Suprapubic skin (tissue), 4 donors: ENCODE measurements at regions not wholly inside any gene's neighbourhood (a gene's known extent, or its start where the extent isn't known, plus 50 kb on each side); places are given as distances from the start of the nearest gene placed in this dataset.

ENCODE experiments used
- DNase-seq, 2 donors: peaks; one replicate each; pipeline ENCODE4 v3.0.0-alpha.2; 2019; ENCODE audit warnings: low spot score in 2 of 2
- H3K27ac ChIP-seq: fragments of 200-600 bp; sonication (generic); one replicate; pipeline ENCODE4 v1.5.1; 2019
- H3K27me3 ChIP-seq: fragments of 200-600 bp; sonication (generic); one replicate; pipeline ENCODE4 v1.5.1; 2019
- H3K36me3 ChIP-seq: fragments of 200-600 bp; sonication (generic); one replicate; pipeline ENCODE4 v1.5.1; 2019
- H3K4me1 ChIP-seq: fragments of 200-600 bp; sonication (generic); one replicate; pipeline ENCODE4 v1.5.1; 2019
- H3K4me3 ChIP-seq: fragments of 200-600 bp; sonication (generic); one replicate; pipeline ENCODE4 v1.5.1; 2019; ENCODE audit warnings: mild to moderate bottlenecking
- H3K9me3 ChIP-seq: fragments of 200-600 bp; sonication (generic); one replicate; pipeline ENCODE4 v1.5.1; 2019
- EP300 ChIP-seq: sonication (generic); formaldehyde crosslinking; IDR thresholded peaks from one replicate; pipeline ENCODE4 v1.6.1; 2017; ENCODE audit warnings: antibody characterized with exemption
- POLR2A ChIP-seq, 2 donors: fragments of 450-650 bp; IDR thresholded peaks; one replicate each; pipeline ENCODE4 v1.6.1; 2017; ENCODE audit warnings: antibody characterized with exemption in 2 of 2, mild to moderate bottlenecking in 2 of 2, moderate library complexity in 2 of 2
- POLR2AphosphoS5 ChIP-seq, 3 donors: sonication (generic); formaldehyde crosslinking; IDR thresholded peaks; one replicate each; pipeline ENCODE4 v1.6.1; 2017; ENCODE audit warnings: antibody characterized with exemption in 3 of 3
- WGBS: methylation state at CpG from one replicate; pipeline ENCODE4 v1.1.5; 2018; 5-methylcytosine and 5-hydroxymethylcytosine counted together
- TF ChIP-seq, protein P1 (sequence below), 2 donors: fragments of 200-600 bp in 1 of 2; fragments of 450-650 bp in 1 of 2; sonication (generic) in 1 of 2; IDR thresholded peaks; one replicate each; pipeline ENCODE4 v1.5.1; 2016 to 2019; ENCODE audit warnings: antibody characterized with exemption in 2 of 2, mild to moderate bottlenecking in 1 of 2, moderate library complexity in 1 of 2

DNA sequence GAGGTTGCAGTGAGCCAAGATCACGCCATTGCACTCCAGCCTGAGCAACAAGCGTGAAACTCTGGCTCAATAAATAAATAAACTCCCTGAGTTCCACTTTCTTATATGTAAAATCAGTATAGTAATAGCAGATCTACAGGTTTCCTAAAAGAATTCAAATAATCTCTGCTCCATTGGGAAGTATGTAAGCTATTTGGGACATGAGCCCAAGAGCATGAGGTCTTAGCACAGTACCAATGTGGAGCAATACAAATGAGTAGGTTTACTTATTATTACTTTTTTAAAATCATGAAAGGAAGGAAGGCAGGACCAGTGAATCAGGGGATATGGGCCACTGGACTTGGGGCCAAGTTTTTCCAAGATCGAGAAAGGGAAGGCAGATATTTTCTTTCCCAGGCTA is 216.9 kb upstream of the DIO2 start:
- no peak for DNase-seq
- H3K4me3 ChIP-seq, result no peak overlapping the region
- H3K4me1 ChIP-seq, result peaks cover 3% of the 10 kb centered on the region
- no peaks in the 10 kb centered on the region for H3K9me3 ChIP-seq
- no peaks in the 10 kb centered on the region for H3K27me3 ChIP-seq
- TF ChIP-seq POLR2AphosphoS5 (IDR thresholded peaks at IDR 0.05) (no peak), EP300 (no peak), POLR2A (IDR thresholded peaks at IDR 0.05) (no peak)
- TF ChIP-seq, protein P1, sequence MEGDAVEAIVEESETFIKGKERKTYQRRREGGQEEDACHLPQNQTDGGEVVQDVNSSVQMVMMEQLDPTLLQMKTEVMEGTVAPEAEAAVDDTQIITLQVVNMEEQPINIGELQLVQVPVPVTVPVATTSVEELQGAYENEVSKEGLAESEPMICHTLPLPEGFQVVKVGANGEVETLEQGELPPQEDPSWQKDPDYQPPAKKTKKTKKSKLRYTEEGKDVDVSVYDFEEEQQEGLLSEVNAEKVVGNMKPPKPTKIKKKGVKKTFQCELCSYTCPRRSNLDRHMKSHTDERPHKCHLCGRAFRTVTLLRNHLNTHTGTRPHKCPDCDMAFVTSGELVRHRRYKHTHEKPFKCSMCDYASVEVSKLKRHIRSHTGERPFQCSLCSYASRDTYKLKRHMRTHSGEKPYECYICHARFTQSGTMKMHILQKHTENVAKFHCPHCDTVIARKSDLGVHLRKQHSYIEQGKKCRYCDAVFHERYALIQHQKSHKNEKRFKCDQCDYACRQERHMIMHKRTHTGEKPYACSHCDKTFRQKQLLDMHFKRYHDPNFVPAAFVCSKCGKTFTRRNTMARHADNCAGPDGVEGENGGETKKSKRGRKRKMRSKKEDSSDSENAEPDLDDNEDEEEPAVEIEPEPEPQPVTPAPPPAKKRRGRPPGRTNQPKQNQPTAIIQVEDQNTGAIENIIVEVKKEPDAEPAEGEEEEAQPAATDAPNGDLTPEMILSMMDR (IDR thresholded peaks at IDR 0.05), result no peak
- WGBS, result 88% methylated on average over 3 of the region's 3 CpGs
- H3K36me3 ChIP-seq, result no peaks in the 10 kb centered on the region
- H3K27ac ChIP-seq, result no peak overlapping the region

GRCh38 chr14:80427101-80427500 is 215.8 kb upstream of the DIO2 start:
- Histone ChIP-seq H3K4me1 (peaks cover 3% of the 10 kb centered on the region), H3K27me3 (no peaks in the 10 kb centered on the region), H3K36me3 (no peaks in the 10 kb centered on the region), H3K27ac (no peak overlapping the region), H3K9me3 (no peaks in the 10 kb centered on the region), H3K4me3 (no peak overlapping the region)
- WGBS, result 33% methylated on average over 3 of the region's 3 CpGs
- DNase-seq, result no peak
- TF ChIP-seq, protein P1 (IDR thresholded peaks at IDR 0.05), result no peak
- TF ChIP-seq EP300 (no peak), POLR2AphosphoS5 (IDR thresholded peaks at IDR 0.05) (no peak), POLR2A (IDR thresholded peaks at IDR 0.05) (no peak)

DNA sequence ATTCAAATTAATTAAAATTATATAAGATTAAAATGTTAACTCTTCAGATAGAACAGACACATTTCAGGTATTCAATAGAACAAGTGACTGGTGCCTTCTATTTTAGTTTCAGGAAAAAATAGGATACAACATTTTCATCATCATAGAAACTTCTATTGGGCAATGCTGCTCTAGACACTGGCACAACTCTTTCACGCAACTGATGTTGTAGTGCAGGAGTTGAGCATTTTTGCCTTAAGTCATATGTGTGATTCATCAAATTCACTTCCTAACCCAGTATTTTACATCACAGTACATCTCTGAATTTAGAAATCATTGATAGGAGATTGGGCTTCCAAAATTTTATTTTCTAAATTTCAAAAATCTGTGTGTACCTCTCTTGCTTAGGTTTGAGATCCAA is 215.4 kb upstream of the DIO2 start:
- Histone ChIP-seq H3K4me1 (peaks cover 3% of the 10 kb centered on the region), H3K9me3 (no peaks in the 10 kb centered on the region), H3K36me3 (no peaks in the 10 kb centered on the region), H3K4me3 (no peak overlapping the region), H3K27ac (no peak overlapping the region), H3K27me3 (no peaks in the 10 kb centered on the region)
- WGBS, result 78% methylated on average over 1 of the region's 1 CpG
- no peak for DNase-seq
- TF ChIP-seq, protein P1 (IDR thresholded peaks at IDR 0.05), result no peak
- TF ChIP-seq POLR2A (IDR thresholded peaks at IDR 0.05) (no peak), EP300 (no peak), POLR2AphosphoS5 (IDR thresholded peaks at IDR 0.05) (no peak)

- no peaks in the 10 kb centered on the region for H3K27me3 ChIP-seq
- H3K4me1 ChIP-seq, result peaks cover 3% of the 10 kb centered on the region
- H3K27ac ChIP-seq, result no peak overlapping the region
- H3K36me3 ChIP-seq, result no peaks in the 10 kb centered on the region
- no peak overlapping the region for H3K4me3 ChIP-seq
- no peaks in the 10 kb centered on the region for H3K9me3 ChIP-seq
- no peak for DNase-seq
- 75% methylated on average over 5 of the region's 5 CpGs for WGBS
- no peak for TF ChIP-seq POLR2AphosphoS5 (IDR thresholded peaks at IDR 0.05)
- TF ChIP-seq POLR2A (IDR thresholded peaks at IDR 0.05), result no peak
- TF ChIP-seq EP300, result no peak
- TF ChIP-seq, protein P1 (IDR thresholded peaks at IDR 0.05), result no peak
Observed at GRCh38 chr14:80425686-80426085, 214.4 kb upstream of the DIO2 start.

GRCh38 chr14:80419769-80420168 is 208.5 kb upstream of the DIO2 start:
- WGBS, result 83% methylated on average over 4 of the region's 4 CpGs
- Histone ChIP-seq H3K27ac (no peak overlapping the region), H3K27me3 (no peaks in the 10 kb centered on the region), H3K4me3 (no peak overlapping the region), H3K4me1 (no peaks in the 10 kb centered on the region), H3K9me3 (no peaks in the 10 kb centered on the region), H3K36me3 (no peaks in the 10 kb centered on the region)
- DNase-seq, result no peak
- TF ChIP-seq POLR2A (IDR thresholded peaks at IDR 0.05), result no peak
- TF ChIP-seq POLR2AphosphoS5 (IDR thresholded peaks at IDR 0.05), result no peak
- no peak for TF ChIP-seq EP300
- TF ChIP-seq, protein P1 (IDR thresholded peaks at IDR 0.05), result no peak
